ENCODE measurements at regions not wholly inside any gene's neighbourhood (a gene's known extent, or its start where the extent isn't known, plus 50 kb on each side); places are given as distances from the start of the nearest gene placed in this dataset.

DNA sequence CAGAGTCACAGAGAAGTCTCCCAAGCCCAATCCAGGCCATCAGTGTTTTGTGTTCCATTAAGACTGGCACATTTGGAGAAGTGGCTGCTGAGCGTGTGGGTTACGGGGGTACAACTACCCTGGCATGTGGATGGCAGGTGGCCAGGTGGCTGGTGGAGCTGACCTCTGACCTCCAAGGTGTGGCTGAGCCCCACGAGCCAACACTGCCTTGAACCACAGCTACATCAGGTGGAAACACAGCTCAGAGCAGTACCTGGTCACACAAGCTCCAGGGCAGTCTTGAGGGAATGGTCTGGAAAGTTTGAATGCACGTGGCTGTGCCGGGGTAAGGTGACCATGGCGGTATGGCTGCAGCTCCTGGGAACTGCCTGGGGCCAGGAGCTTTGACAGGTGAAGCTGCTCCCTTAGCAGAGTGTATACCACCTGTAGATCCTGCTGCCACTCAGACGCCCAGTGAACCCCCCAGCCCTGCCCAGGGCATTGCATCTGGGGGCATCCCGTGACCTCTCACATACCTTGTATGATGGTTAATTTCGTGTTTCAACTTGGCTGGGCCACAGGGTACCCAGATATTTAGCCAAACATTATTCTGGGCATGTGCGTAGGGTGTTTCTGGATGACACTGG lies 207.9 kb downstream of the GADD45G start:
- H3K4me3 ChIP-seq: no peak overlapping the region
- H3K4me1 ChIP-seq: peaks cover 10 to 25% (median 15%) of the 10 kb centered on the region in 4 donors
- H3K9me3 ChIP-seq: no peaks in the 10 kb centered on the region
- no peaks in the 10 kb centered on the region for H3K27me3 ChIP-seq
- H3K27ac ChIP-seq: no peak overlapping the region
- 89 to 91% methylated on average over 6 to 10 of the region's 10 CpGs for WGBS, 2 donors
- H3K36me3 ChIP-seq: no peaks in the 10 kb centered on the region
- no peak for ATAC-seq (ENCODE audit: low FRiP score in 2 of 2)
- DNase-seq: no peak
- TF ChIP-seq EP300 (IDR thresholded peaks at IDR 0.05): no peak
- TF ChIP-seq POLR2A (IDR thresholded peaks at IDR 0.05): no peak
- no peak for TF ChIP-seq POLR2AphosphoS5 (IDR thresholded peaks at IDR 0.05)
- TF ChIP-seq, protein P1, sequence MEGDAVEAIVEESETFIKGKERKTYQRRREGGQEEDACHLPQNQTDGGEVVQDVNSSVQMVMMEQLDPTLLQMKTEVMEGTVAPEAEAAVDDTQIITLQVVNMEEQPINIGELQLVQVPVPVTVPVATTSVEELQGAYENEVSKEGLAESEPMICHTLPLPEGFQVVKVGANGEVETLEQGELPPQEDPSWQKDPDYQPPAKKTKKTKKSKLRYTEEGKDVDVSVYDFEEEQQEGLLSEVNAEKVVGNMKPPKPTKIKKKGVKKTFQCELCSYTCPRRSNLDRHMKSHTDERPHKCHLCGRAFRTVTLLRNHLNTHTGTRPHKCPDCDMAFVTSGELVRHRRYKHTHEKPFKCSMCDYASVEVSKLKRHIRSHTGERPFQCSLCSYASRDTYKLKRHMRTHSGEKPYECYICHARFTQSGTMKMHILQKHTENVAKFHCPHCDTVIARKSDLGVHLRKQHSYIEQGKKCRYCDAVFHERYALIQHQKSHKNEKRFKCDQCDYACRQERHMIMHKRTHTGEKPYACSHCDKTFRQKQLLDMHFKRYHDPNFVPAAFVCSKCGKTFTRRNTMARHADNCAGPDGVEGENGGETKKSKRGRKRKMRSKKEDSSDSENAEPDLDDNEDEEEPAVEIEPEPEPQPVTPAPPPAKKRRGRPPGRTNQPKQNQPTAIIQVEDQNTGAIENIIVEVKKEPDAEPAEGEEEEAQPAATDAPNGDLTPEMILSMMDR (IDR thresholded peaks at IDR 0.05): no peak

DNA sequence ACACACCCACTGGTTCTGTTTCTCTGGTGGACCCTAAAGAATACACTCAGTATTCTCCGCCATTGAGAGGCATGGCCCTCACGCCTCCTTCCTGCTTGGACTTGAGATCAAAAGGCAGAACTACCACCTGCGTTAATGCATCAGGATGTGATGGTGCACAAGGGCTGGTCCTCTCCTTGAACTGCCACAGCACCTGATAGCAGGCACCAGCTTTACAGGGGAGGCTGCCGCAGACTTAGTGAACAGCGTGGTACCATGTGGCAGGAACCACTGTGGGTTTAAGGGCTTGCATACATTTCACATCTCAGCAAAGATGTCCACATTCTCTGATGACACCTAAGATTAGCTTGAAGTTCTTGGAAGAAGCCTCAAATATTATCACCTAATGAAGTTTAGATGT lies 208.7 kb downstream of the GADD45G start:
- Histone ChIP-seq H3K9me3 (no peaks in the 10 kb centered on the region), H3K27me3 (no peaks in the 10 kb centered on the region), H3K27ac (no peak overlapping the region), H3K4me1 (peaks cover 10 to 27% (median 15%) of the 10 kb centered on the region in 4 donors), H3K4me3 (no peak overlapping the region), H3K36me3 (no peaks in the 10 kb centered on the region)
- DNase-seq (no peak), ATAC-seq (ENCODE audit: low FRiP score in 2 of 2) (no peak)
- WGBS, 2 donors: 91 to 98% methylated on average over 5 of the region's 5 CpGs
- TF ChIP-seq EP300 (IDR thresholded peaks at IDR 0.05): no peak
- TF ChIP-seq POLR2A (IDR thresholded peaks at IDR 0.05): no peak
- no peak for TF ChIP-seq POLR2AphosphoS5 (IDR thresholded peaks at IDR 0.05)
- TF ChIP-seq, protein P1 (IDR thresholded peaks at IDR 0.05): no peak

DNA sequence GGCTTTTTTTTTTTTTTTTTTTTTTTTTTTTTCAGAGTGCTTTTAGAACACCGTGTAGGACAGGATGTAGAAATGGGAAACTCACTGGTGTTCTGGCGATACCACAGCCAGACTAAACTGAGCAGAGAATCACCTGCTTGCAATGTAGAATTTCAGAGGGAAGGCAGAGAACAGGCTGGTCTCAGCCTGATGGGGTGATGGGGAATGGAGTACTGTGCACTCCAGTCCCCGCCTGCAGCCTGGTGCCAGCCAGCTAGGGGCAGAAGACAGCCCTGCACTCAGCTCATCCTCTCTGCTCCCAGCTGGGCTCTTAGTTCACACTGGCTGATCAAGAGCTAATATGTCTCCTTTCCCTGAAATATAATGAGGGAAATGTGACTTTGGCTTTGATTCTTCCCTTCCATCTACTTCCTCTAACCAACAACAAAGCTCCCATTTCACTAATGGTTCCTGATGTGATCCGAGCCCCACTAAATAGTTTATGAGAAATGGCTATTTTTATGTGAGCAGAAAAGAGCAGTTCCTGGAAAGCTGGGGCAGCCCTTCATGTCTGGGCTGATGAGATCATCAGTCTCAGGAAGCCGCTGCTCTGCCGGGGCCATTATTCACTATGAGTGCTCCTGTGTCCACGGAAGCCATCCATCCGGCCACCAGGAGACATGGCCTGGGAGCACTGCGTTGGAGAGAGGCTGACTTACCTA lies 209.7 kb downstream of the GADD45G start:
- no peak overlapping the region for H3K4me3 ChIP-seq
- H3K4me1 ChIP-seq: peaks cover 10 to 27% (median 15%) of the 10 kb centered on the region in 4 donors
- DNase-seq (no peak), ATAC-seq (ENCODE audit: low FRiP score in 2 of 2) (peak in 1 of 2 donors; percentile 66)
- H3K36me3 ChIP-seq: no peaks in the 10 kb centered on the region
- 33 to 42% methylated on average over 6 to 9 of the region's 9 CpGs for WGBS, 2 donors
- H3K27ac ChIP-seq: no peak overlapping the region
- TF ChIP-seq EP300 (IDR thresholded peaks at IDR 0.05): no peak
- TF ChIP-seq POLR2A (IDR thresholded peaks at IDR 0.05): no peak
- TF ChIP-seq POLR2AphosphoS5 (IDR thresholded peaks at IDR 0.05): no peak
- TF ChIP-seq, protein P1 (IDR thresholded peaks at IDR 0.05): no peak
- no peaks in the 10 kb centered on the region for H3K27me3 ChIP-seq
- no peaks in the 10 kb centered on the region for H3K9me3 ChIP-seq

DNA sequence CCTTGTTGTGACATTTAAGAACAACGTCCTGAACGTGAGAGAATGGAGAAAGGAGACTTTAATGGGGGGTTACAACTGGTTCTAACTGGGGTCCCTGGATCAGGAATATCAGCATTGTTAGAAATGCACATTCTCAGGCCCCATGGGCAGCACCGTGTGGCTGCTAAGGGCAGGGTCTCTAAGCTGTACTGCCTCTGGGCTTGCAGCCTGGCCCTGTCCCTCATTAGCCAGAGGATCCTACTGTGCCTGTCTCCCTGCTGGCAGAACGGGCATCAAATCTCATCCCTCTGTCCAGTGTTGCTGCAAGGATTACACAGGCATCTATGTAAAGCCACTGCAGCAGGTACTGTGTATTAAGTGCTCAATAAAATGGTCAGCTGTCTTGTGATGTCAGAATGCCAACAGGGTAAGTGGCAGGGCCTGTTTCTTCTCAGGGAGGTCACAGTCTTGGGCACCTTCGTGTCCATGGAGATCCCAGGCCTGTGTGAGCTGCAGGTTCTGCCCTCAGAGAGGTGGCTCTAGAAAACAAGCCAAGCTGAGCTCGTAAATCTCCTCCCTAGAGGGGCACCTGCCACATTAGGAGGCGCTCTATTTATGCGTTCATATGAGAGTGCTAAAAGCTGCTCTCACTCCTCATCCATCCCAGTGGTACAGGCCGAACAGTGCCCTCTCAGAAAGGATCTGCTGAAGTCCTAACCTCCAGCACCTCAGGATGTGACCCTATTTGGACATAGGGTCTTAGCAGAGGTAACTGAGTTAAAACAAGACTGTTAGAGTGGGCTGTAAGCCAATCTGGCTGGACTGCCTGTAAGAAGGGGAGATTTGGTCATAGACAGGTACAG lies 210.5 kb downstream of the GADD45G start:
- ATAC-seq (ENCODE audit: low FRiP score in 2 of 2) (peak in 1 of 2 donors; percentile 7), DNase-seq (no peak)
- Histone ChIP-seq H3K9me3 (no peaks in the 10 kb centered on the region), H3K27ac (peak overlapping the region in 1 of 4 donors; percentile 48), H3K36me3 (no peaks in the 10 kb centered on the region), H3K27me3 (no peaks in the 10 kb centered on the region), H3K4me1 (peaks cover 10 to 27% (median 15%) of the 10 kb centered on the region in 4 donors), H3K4me3 (no peak overlapping the region)
- TF ChIP-seq EP300 (IDR thresholded peaks at IDR 0.05) (no peak), POLR2AphosphoS5 (IDR thresholded peaks at IDR 0.05) (no peak), POLR2A (IDR thresholded peaks at IDR 0.05) (no peak)
- TF ChIP-seq, protein P1 (IDR thresholded peaks at IDR 0.05): no peak
- WGBS, 2 donors: 85 to 100% methylated on average over 1 to 9 of the region's 9 CpGs

All from upper lobe of left lung (tissue), 6 donors.